PC-3 (cell line): ENCODE measurements at regions not wholly inside any gene's neighbourhood (a gene's known extent, or its start where the extent isn't known, plus 50 kb on each side); places are given as distances from the start of the nearest gene placed in this dataset.

Experiments
- ATAC-seq: fragments of 200-7000 bp; cut with Tn5 transposase; 2 replicates; pipeline ENCODE4 v1.9.1; 2020; ENCODE audit warnings: mild to moderate bottlenecking, moderate library complexity
- BruUV-seq: library from RNA; stranded (reverse); fragments of 400-500 nt; replicated peaks from 2 replicates; lab custom pipeline; 2021; lab: Mats Ljungman, UMichigan
- CTCF ChIA-PET: fragments of 300-600 bp; sonication (Branson Sonifier 250); formaldehyde crosslinking; loops from one replicate; lab custom pipeline; 2022; ENCODE audit warnings: antibody characterized with exemption; lab: Charles Lee
- POLR2A ChIA-PET: fragments of 300-600 bp; sonication (Branson Sonifier 250); formaldehyde crosslinking; loops from one replicate; lab custom pipeline; 2022; ENCODE audit warnings: antibody characterized with exemption; ENCODE audit not compliant: unreplicated experiment; lab: Charles Lee
- DNase-seq: peaks from one replicate; pipeline ENCODE4 v3.0.0-alpha.2; 2015
- H2AFZ ChIP-seq: fragments of 300-600 bp; sonication (generic); 2 replicates; pipeline ENCODE4 v1.6.0; 2016; ENCODE audit warnings: antibody characterized with exemption, low read length
- H3F3A ChIP-seq: fragments of 300-600 bp; sonication (generic); one replicate; pipeline ENCODE4 v1.6.0; 2017; ENCODE audit warnings: antibody characterized with exemption, low read length, control low read depth, mild to moderate bottlenecking; ENCODE audit not compliant: unreplicated experiment
- H3K27ac ChIP-seq: fragments of 300-600 bp; sonication (generic); 2 replicates; pipeline ENCODE4 v1.5.1; 2016; ENCODE audit warnings: mild to moderate bottlenecking, low read length
- H3K27me3 ChIP-seq: fragments of 300-600 bp; sonication (generic); 2 replicates; pipeline ENCODE4 v1.6.1; 2016; ENCODE audit warnings: low read length, mixed read lengths
- H3K36me3 ChIP-seq: fragments of 300-600 bp; sonication (generic); 2 replicates; pipeline ENCODE4 v1.6.1; 2016; ENCODE audit warnings: low read depth, mixed run types, low read length, mixed read lengths
- H3K4me1 ChIP-seq: fragments of 300-600 bp; sonication (generic); 2 replicates; pipeline ENCODE4 v1.5.1; 2016; ENCODE audit warnings: low read length; ENCODE audit not compliant: insufficient read depth
- H3K4me2 ChIP-seq: fragments of 300-600 bp; sonication (generic); 2 replicates; pipeline ENCODE4 v1.6.0; 2016; ENCODE audit warnings: low read length
- H3K4me3 ChIP-seq: fragments of 300-600 bp; sonication (generic); 2 replicates; pipeline ENCODE4 v1.5.1; 2016; ENCODE audit warnings: mild to moderate bottlenecking, low read length, mixed read lengths
- H3K79me2 ChIP-seq: fragments of 300-600 bp; sonication (generic); 2 replicates; pipeline ENCODE4 v1.6.1; 2017; ENCODE audit warnings: low read length, mixed read lengths
- H3K9ac ChIP-seq: fragments of 300-600 bp; sonication (generic); 2 replicates; pipeline ENCODE4 v1.6.0; 2016; ENCODE audit warnings: mild to moderate bottlenecking, low read length
- H3K9me2 ChIP-seq: fragments of 300-600 bp; sonication (generic); replicated peaks from 2 replicates; pipeline ENCODE4 v1.6.1; 2016; ENCODE audit warnings: mixed run types, low read length, mixed read lengths
- H3K9me3 ChIP-seq: fragments of 300-600 bp; sonication (generic); 2 replicates; pipeline ENCODE4 v1.6.1; 2016; ENCODE audit warnings: low read length, mixed read lengths
- H4K20me1 ChIP-seq: fragments of 300-600 bp; sonication (generic); 2 replicates; pipeline ENCODE4 v1.6.1; 2016; ENCODE audit warnings: low read length, mixed read lengths
- EZH2 ChIP-seq: fragments of 300-600 bp; sonication (generic); IDR thresholded peaks from one replicate; pipeline ENCODE4 v1.6.1; 2017; ENCODE audit warnings: antibody characterized with exemption, mild to moderate bottlenecking, low read length; ENCODE audit not compliant: unreplicated experiment
- EZH2phosphoT487 ChIP-seq: fragments of 300-600 bp; sonication (generic); IDR thresholded peaks from 2 replicates; pipeline ENCODE4 v1.6.1; 2018; ENCODE audit warnings: mild to moderate bottlenecking, antibody characterized with exemption, low read length, borderline replicate concordance
- intact Hi-C: fragments of 100-400 bp; cut with micrococcal nuclease; formaldehyde crosslinking; loops from 2 replicates; pipeline ENCODE4 v1.9.0; 2023
- TF ChIP-seq, protein P1 (sequence below): fragments of 300-600 bp; sonication (generic); conservative IDR thresholded peaks from 2 replicates; pipeline ENCODE4 v1.5.1; 2017; ENCODE audit warnings: antibody characterized with exemption, low read depth, mild to moderate bottlenecking, low read length

DNA sequence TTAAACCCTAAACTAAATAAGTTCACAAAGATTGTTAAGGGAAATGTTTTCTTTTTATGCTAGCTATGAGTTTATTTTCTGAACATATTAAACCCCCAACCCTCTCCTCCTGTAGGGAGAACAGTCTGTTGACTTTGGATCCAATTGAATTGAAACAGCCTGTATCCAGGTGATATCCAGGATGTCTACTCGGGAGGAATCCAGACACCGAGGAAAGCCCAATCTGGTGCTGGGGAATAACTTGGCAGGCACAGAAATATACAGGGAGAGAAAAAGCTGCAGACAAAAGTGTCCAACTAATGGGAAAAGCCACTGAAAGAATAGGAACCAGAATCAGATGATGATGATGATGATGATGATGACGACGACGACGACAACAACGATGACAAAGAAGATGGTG, 93.9 kb upstream of the API5 start:
- no peaks in the 10 kb centered on the region for H4K20me1 ChIP-seq
- H3K4me2 ChIP-seq, result no peak overlapping the region
- H3K36me3 ChIP-seq, result no peaks in the 10 kb centered on the region
- H3K9me3 ChIP-seq, result no peaks in the 10 kb centered on the region
- no TSS peak for BruUV-seq
- CTCF ChIA-PET, result no interaction called here
- no peaks in the 10 kb centered on the region for H3K27me3 ChIP-seq
- no peak for DNase-seq
- intact Hi-C loops, result no loop called here
- POLR2A ChIA-PET, result no interaction called here
- H3K9ac ChIP-seq, result no peak overlapping the region
- no peaks in the 10 kb centered on the region for H3F3A ChIP-seq
- H3K79me2 ChIP-seq, result no peaks in the 10 kb centered on the region
- no peaks in the 10 kb centered on the region for H3K4me1 ChIP-seq
- no peak for TF ChIP-seq EZH2phosphoT487
- no peak for TF ChIP-seq EZH2
- TF ChIP-seq, protein P1, sequence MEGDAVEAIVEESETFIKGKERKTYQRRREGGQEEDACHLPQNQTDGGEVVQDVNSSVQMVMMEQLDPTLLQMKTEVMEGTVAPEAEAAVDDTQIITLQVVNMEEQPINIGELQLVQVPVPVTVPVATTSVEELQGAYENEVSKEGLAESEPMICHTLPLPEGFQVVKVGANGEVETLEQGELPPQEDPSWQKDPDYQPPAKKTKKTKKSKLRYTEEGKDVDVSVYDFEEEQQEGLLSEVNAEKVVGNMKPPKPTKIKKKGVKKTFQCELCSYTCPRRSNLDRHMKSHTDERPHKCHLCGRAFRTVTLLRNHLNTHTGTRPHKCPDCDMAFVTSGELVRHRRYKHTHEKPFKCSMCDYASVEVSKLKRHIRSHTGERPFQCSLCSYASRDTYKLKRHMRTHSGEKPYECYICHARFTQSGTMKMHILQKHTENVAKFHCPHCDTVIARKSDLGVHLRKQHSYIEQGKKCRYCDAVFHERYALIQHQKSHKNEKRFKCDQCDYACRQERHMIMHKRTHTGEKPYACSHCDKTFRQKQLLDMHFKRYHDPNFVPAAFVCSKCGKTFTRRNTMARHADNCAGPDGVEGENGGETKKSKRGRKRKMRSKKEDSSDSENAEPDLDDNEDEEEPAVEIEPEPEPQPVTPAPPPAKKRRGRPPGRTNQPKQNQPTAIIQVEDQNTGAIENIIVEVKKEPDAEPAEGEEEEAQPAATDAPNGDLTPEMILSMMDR, result no peak
- ATAC-seq, result no peak
- no peak overlapping the region for H3K4me3 ChIP-seq
- H3K9me2 ChIP-seq, result no peaks in the 10 kb centered on the region
- no peak overlapping the region for H3K27ac ChIP-seq
- H2AFZ ChIP-seq, result no peak overlapping the region

DNA sequence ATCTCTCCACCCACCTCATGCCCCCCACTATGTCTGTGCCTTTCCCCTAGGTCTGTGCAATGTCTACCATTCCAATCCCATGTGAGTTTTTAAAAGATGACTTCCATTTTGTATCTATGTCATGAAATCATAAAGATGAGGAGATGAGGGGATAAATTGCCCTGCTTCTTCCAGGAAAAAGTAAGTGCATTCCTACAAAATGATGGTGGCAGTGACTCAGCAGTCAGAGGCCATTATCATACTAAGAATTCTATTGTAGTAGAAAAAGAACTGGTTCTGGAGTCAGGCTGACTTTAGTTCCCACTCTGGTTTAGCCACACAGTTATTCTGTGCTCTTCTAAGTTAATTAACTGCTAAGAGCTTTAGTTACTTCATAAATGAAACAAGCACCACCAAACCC, 89.6 kb upstream of the API5 start:
- no peak overlapping the region for H3K4me3 ChIP-seq
- no peaks in the 10 kb centered on the region for H3K27me3 ChIP-seq
- H3K9me3 ChIP-seq, result no peaks in the 10 kb centered on the region
- H3K9ac ChIP-seq, result no peak overlapping the region
- H3K9me2 ChIP-seq, result no peaks in the 10 kb centered on the region
- ChIA-PET CTCF (no interaction called here), POLR2A (no interaction called here)
- H3K36me3 ChIP-seq, result no peaks in the 10 kb centered on the region
- no peak overlapping the region for H2AFZ ChIP-seq
- ATAC-seq (no peak), DNase-seq (no peak)
- H3K4me1 ChIP-seq, result no peaks in the 10 kb centered on the region
- no TSS peak for BruUV-seq
- intact Hi-C loops, result no loop called here
- H3F3A ChIP-seq, result no peaks in the 10 kb centered on the region
- no peaks in the 10 kb centered on the region for H4K20me1 ChIP-seq
- H3K4me2 ChIP-seq, result no peak overlapping the region
- no peaks in the 10 kb centered on the region for H3K79me2 ChIP-seq
- TF ChIP-seq EZH2phosphoT487 (no peak), EZH2 (no peak)
- H3K27ac ChIP-seq, result no peak overlapping the region

DNA sequence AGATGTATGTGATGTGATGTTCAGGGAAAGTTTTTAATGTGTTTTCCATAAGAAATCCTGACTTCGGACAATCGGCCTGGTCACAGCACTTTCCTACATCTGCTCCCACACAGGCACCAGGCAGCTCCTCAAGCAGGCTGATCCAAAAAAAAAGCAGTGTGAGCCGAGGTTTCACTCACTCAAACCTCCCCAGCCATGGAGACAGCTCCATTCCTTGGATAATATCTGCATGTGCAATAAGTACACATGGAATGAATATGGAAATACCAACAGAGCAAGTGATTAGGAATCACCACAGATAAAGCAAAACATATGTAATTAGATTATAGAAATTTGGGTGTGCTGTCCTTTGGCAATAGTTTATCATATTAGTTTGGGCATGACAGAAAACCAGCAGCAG, 88.8 kb upstream of the API5 start:
- Histone ChIP-seq H3K27me3 (no peaks in the 10 kb centered on the region), H3K9ac (no peak overlapping the region), H3K9me3 (no peaks in the 10 kb centered on the region), H3F3A (no peaks in the 10 kb centered on the region), H2AFZ (no peak overlapping the region), H3K27ac (no peak overlapping the region), H3K4me3 (no peak overlapping the region), H3K9me2 (no peaks in the 10 kb centered on the region), H3K79me2 (no peaks in the 10 kb centered on the region), H4K20me1 (no peaks in the 10 kb centered on the region), H3K4me2 (no peak overlapping the region), H3K4me1 (no peaks in the 10 kb centered on the region), H3K36me3 (no peaks in the 10 kb centered on the region)
- ChIA-PET POLR2A (no interaction called here), CTCF (no interaction called here)
- TF ChIP-seq EZH2 (no peak), EZH2phosphoT487 (no peak)
- TF ChIP-seq, protein P1, result no peak
- intact Hi-C loops, result no loop called here
- DNase-seq, result no peak
- no peak for ATAC-seq
- no TSS peak for BruUV-seq
